SU-DHL-6 (cell line): ENCODE measurements at regions not wholly inside any gene's neighbourhood (a gene's known extent, or its start where the extent isn't known, plus 50 kb on each side); places are given as distances from the start of the nearest gene placed in this dataset.

ENCODE experiments used
- H2AFZ ChIP-seq: fragments of 200-600 bp; sonication (generic); 2 replicates; pipeline ENCODE4 v1.6.1; 2014; ENCODE audit warnings: low read depth, mild to moderate bottlenecking, moderate library complexity, mixed read lengths, antibody characterized with exemption, low read length; ENCODE audit not compliant: severe bottlenecking
- H3F3A ChIP-seq: fragments of 200-600 bp; shearing (Covaris generic); 2 replicates; pipeline ENCODE4 v1.6.0; 2016; ENCODE audit warnings: antibody characterized with exemption, mild to moderate bottlenecking; ENCODE audit not compliant: insufficient read depth
- H3K27ac ChIP-seq: fragments of 200-600 bp; sonication (generic); 2 replicates; pipeline ENCODE4 v1.5.1; 2016; ENCODE audit warnings: low read depth, mild to moderate bottlenecking, low read length, moderate library complexity, mixed read lengths
- H3K27me3 ChIP-seq: fragments of 200-600 bp; sonication (generic), shearing (Covaris generic); 2 replicates; pipeline ENCODE4 v1.6.0; 2014; ENCODE audit warnings: mild to moderate bottlenecking, low read length
- H3K36me3 ChIP-seq: fragments of 200-600 bp; sonication (generic); 2 replicates; pipeline ENCODE4 v1.6.1; 2014; ENCODE audit warnings: mild to moderate bottlenecking, low read length, mixed read lengths
- H3K4me2 ChIP-seq: fragments of 300-600, 200-600 bp; shearing (Covaris generic), sonication (generic); 2 replicates; pipeline ENCODE4 v1.6.0; 2014; ENCODE audit warnings: low read length, low read depth, mild to moderate bottlenecking; ENCODE audit not compliant: poor library complexity, severe bottlenecking
- H3K4me3 ChIP-seq: fragments of 200-600 bp; sonication (generic); 2 replicates; pipeline ENCODE4 v1.5.1; 2014; ENCODE audit warnings: antibody characterized with exemption, low read length, mild to moderate bottlenecking, mixed read lengths; ENCODE audit not compliant: insufficient read depth, poor library complexity, severe bottlenecking
- H3K79me2 ChIP-seq: fragments of 200-600 bp; sonication (generic); 2 replicates; pipeline ENCODE4 v1.6.1; 2014; ENCODE audit warnings: mild to moderate bottlenecking, low read length, moderate library complexity; ENCODE audit not compliant: insufficient read depth
- H3K9ac ChIP-seq: fragments of 200-600 bp; sonication (generic); 2 replicates; pipeline ENCODE4 v1.7.0; 2014; ENCODE audit warnings: mild to moderate bottlenecking, low read length
- H3K9me2 ChIP-seq: fragments of 200-600 bp; sonication (generic); replicated peaks from 2 replicates; pipeline ENCODE4 v1.6.1; 2014; ENCODE audit warnings: low read length; ENCODE audit not compliant: insufficient read depth
- H3K9me3 ChIP-seq: fragments of 200-600 bp; sonication (generic); 2 replicates; pipeline ENCODE4 v1.6.1; 2014; ENCODE audit warnings: low read length, mixed read lengths; ENCODE audit not compliant: insufficient read depth
- H4K20me1 ChIP-seq: fragments of 200-600 bp; sonication (generic); 2 replicates; pipeline ENCODE4 v1.6.1; 2014; ENCODE audit warnings: low read depth, mild to moderate bottlenecking, antibody characterized with exemption, low read length, moderate library complexity, mixed read lengths
- EZH2phosphoT487 ChIP-seq: fragments of 200-600 bp; sonication (generic), shearing (Covaris generic); conservative IDR thresholded peaks from 2 replicates; pipeline ENCODE4 v1.6.1; 2018; ENCODE audit warnings: mild to moderate bottlenecking, antibody characterized with exemption, low read length, moderate library complexity, mixed read lengths
- TF ChIP-seq, protein P1 (sequence below): fragments of 200-600 bp; sonication (generic); IDR thresholded peaks from one replicate; pipeline ENCODE4 v1.5.1; 2017; ENCODE audit warnings: antibody characterized with exemption, mild to moderate bottlenecking, low read length, moderate library complexity; ENCODE audit not compliant: insufficient read depth, poor library complexity, severe bottlenecking

DNA sequence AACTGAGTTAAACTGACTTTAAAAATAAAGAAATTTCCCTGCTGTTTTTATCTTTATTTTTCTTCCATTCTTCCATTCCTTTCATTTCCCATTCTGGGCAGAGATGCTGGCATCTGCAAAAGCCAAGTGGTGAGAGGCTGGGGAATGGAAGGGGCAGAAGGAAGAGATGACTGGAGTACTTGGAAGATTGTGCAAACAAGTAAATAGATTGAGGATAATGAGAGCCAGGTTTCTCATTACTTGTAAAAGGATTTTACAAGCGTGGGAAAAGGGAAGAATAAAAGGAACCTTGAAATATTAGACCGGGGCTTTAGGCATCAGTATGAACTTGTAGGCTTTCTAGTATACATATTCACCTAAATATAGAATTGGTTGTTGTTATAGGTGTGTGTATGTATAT, 341.2 kb downstream of the CAAP1 start:
- Histone ChIP-seq H3K9me2 (no peaks in the 10 kb centered on the region), H3K4me2 (no peak overlapping the region), H3K4me3 (no peak overlapping the region), H3K9me3 (0 out of 2 replicates have a peak, but pooled peaks cover 3% of the 10 kb centered on the region), H3F3A (no peaks in the 10 kb centered on the region), H4K20me1 (no peaks in the 10 kb centered on the region), H3K27me3 (no peaks in the 10 kb centered on the region), H2AFZ (no peak overlapping the region), H3K27ac (no peak overlapping the region), H3K36me3 (no peaks in the 10 kb centered on the region), H3K79me2 (no peaks in the 10 kb centered on the region), H3K9ac (no peak overlapping the region)
- TF ChIP-seq, protein P1, sequence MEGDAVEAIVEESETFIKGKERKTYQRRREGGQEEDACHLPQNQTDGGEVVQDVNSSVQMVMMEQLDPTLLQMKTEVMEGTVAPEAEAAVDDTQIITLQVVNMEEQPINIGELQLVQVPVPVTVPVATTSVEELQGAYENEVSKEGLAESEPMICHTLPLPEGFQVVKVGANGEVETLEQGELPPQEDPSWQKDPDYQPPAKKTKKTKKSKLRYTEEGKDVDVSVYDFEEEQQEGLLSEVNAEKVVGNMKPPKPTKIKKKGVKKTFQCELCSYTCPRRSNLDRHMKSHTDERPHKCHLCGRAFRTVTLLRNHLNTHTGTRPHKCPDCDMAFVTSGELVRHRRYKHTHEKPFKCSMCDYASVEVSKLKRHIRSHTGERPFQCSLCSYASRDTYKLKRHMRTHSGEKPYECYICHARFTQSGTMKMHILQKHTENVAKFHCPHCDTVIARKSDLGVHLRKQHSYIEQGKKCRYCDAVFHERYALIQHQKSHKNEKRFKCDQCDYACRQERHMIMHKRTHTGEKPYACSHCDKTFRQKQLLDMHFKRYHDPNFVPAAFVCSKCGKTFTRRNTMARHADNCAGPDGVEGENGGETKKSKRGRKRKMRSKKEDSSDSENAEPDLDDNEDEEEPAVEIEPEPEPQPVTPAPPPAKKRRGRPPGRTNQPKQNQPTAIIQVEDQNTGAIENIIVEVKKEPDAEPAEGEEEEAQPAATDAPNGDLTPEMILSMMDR: no peak
- no peak for TF ChIP-seq EZH2phosphoT487

DNA sequence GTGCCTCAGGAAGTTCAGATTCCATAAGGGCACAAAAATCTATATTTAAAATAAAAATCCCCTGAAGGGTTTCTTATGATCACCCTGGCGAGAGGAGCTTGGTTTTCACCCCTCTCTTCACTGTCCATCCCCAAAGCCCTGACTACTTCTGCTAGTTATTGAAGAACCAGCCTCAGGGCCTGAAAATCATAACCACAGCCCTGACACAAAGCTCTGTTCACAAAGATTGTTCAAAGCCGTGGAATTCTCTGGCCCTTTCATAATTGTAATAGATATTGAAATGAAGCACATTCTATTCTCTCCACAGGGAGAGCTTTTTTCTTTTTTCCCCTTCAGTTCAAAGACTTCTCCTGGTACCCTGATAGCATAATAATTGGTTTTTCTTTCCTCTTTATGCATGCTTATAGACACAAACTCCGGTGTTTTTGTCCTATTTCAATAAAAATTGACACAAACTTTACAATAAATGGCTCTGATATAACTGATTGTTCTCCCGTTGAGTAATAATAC, 343.8 kb downstream of the CAAP1 start:
- H3K9ac ChIP-seq: no peak overlapping the region
- no peaks in the 10 kb centered on the region for H3F3A ChIP-seq
- H3K9me2 ChIP-seq: no peaks in the 10 kb centered on the region
- no peaks in the 10 kb centered on the region for H3K79me2 ChIP-seq
- H4K20me1 ChIP-seq: no peaks in the 10 kb centered on the region
- H3K4me3 ChIP-seq: no peak overlapping the region
- no peaks in the 10 kb centered on the region for H3K9me3 ChIP-seq
- no peak overlapping the region for H3K27ac ChIP-seq
- no peak overlapping the region for H3K4me2 ChIP-seq
- H3K27me3 ChIP-seq: no peaks in the 10 kb centered on the region
- no peak overlapping the region for H2AFZ ChIP-seq
- TF ChIP-seq, protein P1: no peak
- no peak for TF ChIP-seq EZH2phosphoT487
- no peaks in the 10 kb centered on the region for H3K36me3 ChIP-seq

DNA sequence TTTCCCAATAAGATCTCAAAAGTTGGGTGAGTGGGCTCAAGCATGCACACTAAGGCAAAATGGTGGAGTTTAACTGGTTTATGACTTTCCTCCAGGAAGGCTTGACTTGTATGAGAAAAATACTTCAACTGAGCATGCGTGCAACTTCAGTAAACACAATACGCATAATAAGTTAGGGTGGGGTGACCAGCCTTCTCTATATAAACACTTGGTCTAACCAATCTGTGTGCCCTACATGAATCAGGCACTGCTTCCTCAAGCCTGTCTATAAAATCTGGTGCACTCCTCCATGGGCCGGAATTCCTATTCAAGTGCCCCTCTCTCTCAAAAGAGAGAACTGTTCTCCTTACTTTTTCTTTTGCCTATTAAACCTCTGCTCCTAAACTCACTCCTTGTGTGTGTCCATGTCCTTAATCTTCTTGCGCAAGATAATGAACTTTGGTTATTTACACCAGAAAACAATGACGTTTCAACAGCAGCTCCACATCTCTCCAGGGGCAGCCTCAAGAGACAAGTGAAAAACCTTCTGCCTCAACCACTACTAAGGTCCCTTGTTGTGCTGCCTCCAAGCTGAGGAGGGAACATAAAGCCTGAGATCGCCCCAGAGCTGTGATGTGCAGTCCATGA, 352.6 kb downstream of the CAAP1 start:
- Histone ChIP-seq H3K4me3 (no peak overlapping the region), H3F3A (no peaks in the 10 kb centered on the region), H3K79me2 (no peaks in the 10 kb centered on the region), H3K4me2 (no peak overlapping the region), H3K36me3 (no peaks in the 10 kb centered on the region), H3K9me2 (no peaks in the 10 kb centered on the region), H3K27me3 (no peaks in the 10 kb centered on the region), H4K20me1 (no peaks in the 10 kb centered on the region), H3K27ac (no peak overlapping the region), H3K9me3 (no peaks in the 10 kb centered on the region), H2AFZ (no peak overlapping the region), H3K9ac (no peak overlapping the region)
- TF ChIP-seq, protein P1: no peak
- no peak for TF ChIP-seq EZH2phosphoT487
